NCI-H146 treated with DMSO at 0.1 percent for 48 hours (cell line): ENCODE measurements at regions not wholly inside any gene's neighbourhood (a gene's known extent, or its start where the extent isn't known, plus 50 kb on each side); places are given as distances from the start of the nearest gene placed in this dataset.
A peak's percentile ranks its signal among the peaks of the same experiment; 100 is the strongest.

Experiments
- DNase-seq: peaks from one replicate; lab custom pipeline; 2025; ENCODE audit not compliant: unreplicated experiment; lab: John Stamatoyannopoulos, UW

- no peak for DNase-seq
Measured at GRCh38 chrX:39165185-39165584, 363.9 kb downstream of the MID1IP1 start.

GRCh38 chrX:39165773-39166172, 364.5 kb downstream of the MID1IP1 start:
- no peak for DNase-seq

GRCh38 chrX:39167791-39168190, 366.5 kb downstream of the MID1IP1 start:
- no peak for DNase-seq

- DNase-seq: no peak
Measured at GRCh38 chrX:39168609-39169008, 367.4 kb downstream of the MID1IP1 start.

DNA sequence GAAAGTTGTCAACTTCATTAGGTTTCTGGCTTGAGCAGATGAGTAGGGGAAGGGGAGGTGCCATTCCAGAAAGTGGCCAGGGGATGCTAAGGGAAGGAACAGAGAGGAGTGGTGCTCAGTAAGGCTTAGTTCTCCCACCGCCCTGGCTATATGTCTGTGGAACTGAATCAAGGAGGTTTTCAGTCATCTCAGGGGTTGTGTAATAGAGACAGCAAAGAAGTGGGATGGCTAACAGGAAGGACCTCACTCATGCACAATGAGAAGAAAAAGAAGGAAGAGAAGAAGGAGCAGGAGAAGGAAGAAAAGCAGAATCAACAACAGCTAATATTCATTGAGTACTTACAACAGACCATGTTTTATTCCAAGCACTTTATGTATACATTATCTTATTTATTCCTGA, 368.7 kb downstream of the MID1IP1 start:
- DNase-seq: no peak

- no peak for DNase-seq
Measured at GRCh38 chrX:39170464-39170863, 369.2 kb downstream of the MID1IP1 start.

DNA sequence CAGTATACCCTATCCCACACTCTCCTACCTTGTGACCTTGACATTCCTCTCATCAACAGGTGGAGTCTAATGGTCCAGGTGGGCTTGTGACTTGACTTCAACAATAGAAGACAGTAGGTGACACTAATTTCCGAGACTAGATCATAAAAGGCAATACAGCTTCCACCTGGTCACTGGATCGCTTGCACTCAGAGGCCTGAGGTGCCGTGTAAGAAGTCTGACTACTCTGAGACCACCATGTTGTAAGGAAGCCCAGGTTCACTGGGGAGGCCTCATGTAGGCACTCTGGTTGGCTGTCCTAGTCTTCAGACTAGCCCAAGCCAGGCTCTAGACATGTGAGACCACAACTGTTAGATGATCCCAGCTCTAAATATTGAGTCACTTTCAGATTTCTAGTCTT, 370.4 kb downstream of the MID1IP1 start:
- DNase-seq: no peak

DNA sequence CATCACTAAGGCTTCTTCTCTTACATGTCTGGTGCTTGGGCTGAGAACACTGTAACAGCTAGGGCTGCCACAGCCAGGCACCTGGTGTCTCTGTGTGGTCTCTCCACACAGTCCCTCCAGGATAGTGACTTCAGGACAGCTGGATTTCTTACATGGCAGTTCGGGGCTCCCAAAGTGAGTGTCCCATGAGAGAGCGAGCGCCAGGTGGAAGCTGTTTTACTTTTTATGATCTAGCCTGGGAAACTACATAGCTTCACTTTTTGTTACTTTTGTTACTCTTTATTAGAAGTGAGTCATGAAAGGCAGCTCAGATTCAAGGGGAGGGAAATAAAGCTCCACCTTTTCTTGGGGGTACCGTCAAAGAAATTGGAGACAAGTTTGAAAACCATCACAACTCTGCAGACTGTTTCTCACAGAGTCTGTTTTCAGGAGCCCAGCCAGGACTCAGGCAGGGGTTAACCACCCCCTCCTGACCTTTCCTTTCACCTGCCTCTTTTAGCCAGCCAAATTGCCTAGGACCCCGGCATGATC, 373.0 kb downstream of the MID1IP1 start:
- no peak for DNase-seq

DNA sequence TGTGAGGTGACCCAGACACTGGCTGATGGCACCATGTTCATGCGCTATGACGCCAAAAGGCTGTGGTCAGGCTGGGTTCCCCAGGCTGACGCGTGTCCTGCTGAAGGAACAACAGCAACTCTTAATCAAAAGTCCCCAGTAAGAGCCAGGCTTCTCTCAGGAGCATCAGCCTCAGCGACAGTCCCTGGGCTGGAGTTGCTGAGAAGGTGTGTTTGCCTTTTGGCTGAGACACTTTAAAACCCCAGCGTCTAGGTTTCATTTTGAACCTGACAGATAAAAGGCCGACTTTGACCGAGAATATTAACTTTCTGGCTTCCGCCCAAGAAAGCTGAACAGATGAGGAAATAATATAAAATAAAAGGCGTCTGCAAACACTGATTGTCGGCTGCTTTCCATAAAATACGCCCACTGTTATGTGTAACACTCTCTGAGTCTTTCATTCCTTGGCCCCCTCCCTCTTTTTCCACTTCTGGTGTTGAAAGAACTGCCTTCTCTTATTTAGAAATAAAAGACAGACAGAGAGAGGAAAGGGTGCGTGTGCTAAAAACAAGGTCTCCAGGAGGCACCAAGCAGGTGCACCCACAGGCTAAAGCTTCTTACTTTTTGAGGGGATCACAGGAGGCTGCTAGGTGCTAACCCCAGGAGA, 373.6 kb downstream of the MID1IP1 start:
- no peak for DNase-seq

DNA sequence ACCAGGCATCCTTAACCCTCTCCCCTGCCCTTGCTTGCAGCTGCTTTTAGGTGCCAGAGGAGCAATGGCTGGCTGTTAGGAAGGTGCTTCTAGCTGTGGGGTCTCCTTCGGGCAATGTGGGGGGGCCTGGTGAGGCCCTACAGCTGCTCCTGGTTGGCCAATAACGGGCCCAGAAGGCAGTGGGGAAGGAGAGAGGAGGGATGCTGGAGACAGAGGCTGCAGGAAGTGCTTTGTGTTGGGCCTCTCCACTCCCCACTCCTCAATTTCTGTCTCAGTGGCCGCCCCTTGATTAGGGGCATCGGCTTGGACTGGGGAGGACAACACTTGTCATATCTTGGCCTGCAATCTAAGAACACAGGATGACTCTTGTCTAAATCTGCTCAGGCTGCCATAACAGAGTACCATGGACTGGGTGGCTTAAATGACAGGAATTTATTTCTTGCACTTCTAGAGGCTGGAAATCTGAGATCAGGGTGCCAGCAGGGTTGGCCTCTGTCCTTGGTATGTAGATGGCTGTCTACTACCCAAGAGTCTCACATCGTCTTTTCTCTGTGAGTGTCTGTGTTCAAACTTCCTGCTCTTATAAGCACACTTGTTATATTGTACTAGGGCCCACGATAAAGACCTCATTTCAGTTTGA, 374.3 kb downstream of the MID1IP1 start:
- DNase-seq: no peak

DNA sequence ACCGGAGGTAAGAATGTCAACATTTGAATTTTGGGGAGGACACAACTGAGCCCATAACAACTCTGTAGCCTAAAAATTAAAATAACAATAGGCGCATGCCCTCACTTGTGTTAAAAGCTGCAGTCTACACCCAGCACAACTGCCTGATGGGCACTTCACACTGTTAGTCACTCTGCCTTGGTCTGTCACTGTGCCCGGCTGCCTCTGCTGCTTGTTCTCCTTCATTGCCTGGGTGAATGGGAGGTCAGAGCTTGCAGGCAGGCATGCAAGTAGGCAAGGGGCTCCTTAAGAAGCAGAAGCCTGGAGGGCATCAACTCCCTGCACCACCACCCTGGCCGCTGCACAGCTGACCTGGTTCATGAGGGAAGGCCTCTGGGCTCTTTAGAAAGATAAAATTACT, 374.8 kb downstream of the MID1IP1 start:
- no peak for DNase-seq

DNA sequence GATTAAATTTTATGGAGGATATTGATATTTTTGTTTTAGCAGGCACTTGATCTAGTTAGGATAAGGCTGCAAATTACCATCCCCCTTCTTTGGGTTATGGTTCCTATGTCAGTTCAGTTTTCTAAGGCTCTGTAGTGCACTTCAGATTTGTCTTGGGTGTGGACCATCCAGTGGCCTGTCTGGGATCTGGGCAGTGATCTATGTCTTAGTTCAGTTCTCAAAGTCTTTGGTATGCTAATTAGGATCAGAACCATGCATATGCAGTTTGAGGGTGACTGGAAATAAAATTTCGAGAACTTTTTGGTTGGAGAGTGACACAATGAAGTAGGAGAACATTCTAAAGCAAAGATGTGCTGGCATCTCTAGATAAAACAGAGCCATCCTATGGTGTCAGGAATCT, 388.2 kb downstream of the MID1IP1 start:
- no peak for DNase-seq

- DNase-seq: no peak
Measured at GRCh38 chrX:39194673-39195072, 393.4 kb downstream of the MID1IP1 start.

DNA sequence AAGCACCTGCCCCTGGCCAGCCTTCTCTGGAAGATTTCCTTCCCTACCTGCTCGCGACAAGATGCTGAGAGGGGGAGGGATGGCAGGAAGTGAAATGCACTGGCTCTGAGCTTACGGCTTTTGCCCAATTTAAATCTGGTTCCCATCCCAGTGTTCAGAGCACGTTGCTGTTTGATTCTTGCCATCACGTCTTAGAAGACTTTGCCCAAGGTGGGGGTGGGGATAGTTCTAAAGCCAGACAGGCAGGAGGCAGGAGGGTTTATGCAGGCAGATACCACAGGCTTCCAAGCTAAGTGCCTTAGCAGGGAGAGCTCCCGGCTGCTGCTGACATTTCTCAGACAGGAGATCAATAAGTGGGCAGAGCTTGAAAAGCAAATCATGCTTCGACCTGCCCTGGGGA, 393.9 kb downstream of the MID1IP1 start:
- peak; percentile 33 for DNase-seq

DNA sequence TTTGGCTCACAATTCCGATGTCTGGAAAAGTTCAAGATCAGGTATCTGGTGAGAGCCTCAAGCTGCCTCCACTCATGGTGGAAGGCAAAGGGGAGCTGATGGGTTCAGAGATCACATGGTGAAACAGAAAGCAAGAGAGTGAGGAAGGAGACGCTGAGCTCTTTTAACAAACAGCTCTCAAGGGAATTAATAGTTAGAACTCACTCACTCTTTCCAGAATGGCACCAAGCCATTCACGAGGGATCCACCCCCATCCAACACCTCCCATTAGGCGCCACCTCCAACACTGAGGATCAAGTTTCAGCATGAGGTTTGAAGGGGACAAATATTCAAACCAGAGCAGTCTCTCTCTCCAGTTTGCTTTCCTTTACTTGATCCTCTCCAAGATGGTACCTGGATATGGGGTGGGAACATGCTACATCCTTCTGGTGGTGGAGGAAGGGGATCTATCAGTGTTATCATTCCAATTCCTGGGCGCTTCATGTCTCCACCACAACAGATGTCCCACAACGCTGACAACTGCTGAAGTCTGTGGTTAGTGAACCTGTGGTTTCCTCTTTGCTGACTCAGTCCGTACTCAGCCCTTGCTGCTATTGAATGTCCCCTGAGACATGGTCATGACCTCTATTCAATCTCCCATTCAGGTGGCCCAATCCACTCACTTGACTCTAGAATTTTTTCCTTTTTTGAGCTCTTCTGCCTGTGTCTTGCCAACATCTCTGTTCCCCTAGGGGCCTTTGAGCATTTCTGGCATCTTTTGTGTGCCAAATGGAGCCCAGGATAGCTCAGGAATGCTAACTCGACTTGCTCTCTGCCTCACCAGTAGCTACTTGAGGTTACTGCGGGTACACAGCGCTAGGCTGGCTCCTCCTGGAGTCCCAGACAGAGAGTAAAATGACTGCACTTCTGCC, 395.2 kb downstream of the MID1IP1 start:
- DNase-seq: peak; percentile 13

GRCh38 chrX:39199429-39199828, 398.2 kb downstream of the MID1IP1 start:
- no peak for DNase-seq

DNA sequence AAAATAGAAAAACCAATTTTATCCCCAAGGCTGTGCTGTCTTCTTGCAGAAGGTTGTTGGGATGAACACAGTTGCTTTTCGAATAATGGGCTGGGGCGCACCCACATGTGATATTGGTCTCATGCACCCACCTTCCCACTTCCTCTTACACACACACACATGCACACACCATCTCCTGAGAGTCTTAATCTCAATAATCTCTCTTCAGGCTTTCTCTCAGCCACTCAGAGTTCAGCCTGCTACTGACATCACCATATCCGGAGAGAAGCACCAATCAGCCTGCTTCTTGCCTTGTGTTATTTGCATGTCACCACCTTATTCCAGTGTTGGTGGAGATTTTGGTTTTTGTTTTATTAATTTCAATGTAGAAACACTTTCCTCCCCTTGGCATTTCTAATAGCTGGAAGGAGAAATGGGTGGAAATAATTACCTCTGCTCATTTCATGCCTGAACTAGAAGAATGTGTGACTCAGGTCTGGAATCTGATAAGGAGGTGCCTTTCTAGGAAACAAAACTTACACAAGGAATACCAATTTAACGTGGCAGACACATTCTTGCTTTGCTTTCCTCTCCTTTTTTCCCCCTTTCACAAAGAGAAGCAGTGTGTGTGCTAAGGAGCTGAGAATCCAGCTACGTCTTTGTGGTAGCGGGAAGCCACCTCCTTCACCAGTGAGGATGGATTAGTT, 400.2 kb downstream of the MID1IP1 start:
- no peak for DNase-seq

DNA sequence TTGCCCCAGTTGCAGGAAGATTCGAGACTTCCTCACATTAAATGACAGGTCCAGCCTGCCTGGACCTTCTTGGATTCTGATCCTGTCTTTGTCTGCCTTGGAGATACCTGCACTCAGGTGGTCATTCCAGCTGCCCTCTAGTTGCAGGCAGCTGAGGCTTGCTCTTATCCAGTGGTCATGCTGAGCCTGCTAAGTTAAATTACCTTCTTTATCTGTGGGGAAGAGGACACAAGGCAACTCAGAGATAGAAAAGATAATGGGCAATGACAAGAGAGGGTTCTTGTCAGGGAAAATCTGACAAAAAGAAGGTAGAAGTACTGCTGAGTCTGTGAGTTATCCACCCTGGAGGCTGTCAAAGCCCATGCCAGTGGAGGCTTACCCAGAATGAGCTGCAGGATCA, 401.4 kb downstream of the MID1IP1 start:
- DNase-seq: peak; percentile 23

GRCh38 chrX:39203427-39203826, 402.2 kb downstream of the MID1IP1 start:
- no peak for DNase-seq

GRCh38 chrX:39204353-39204752, 403.1 kb downstream of the MID1IP1 start:
- no peak for DNase-seq

GRCh38 chrX:39204945-39205344, 403.7 kb downstream of the MID1IP1 start:
- no peak for DNase-seq
